ENCODE measurements at regions not wholly inside any gene's neighbourhood (a gene's known extent, or its start where the extent isn't known, plus 50 kb on each side); places are given as distances from the start of the nearest gene placed in this dataset.
A peak's percentile ranks its signal among the peaks of the same experiment; 100 is the strongest.

- no peak for DNase-seq
Measured at GRCh38 chr15:77557564-77557963, 75.1 kb downstream of the LINGO1 start.

GRCh38 chr15:77557144-77557543, 75.6 kb downstream of the LINGO1 start:
- DNase-seq: no peak

- DNase-seq: no peak
Measured at GRCh38 chr15:77556622-77557021, 76.1 kb downstream of the LINGO1 start.

- DNase-seq: no peak
Measured at GRCh38 chr15:77555232-77555631, 77.5 kb downstream of the LINGO1 start.

GRCh38 chr15:77554306-77555080, 78.2 kb downstream of the LINGO1 start:
- DNase-seq: no peak

- no peak for DNase-seq
Measured at GRCh38 chr15:77553695-77554094, 79.0 kb downstream of the LINGO1 start.

GRCh38 chr15:77553257-77553656, 79.5 kb downstream of the LINGO1 start:
- no peak for DNase-seq

GRCh38 chr15:77552066-77552465, 80.6 kb downstream of the LINGO1 start:
- DNase-seq: no peak

- DNase-seq: no peak
Measured at GRCh38 chr15:77550301-77551251, 82.1 kb downstream of the LINGO1 start.

GRCh38 chr15:77549576-77550288, 83.0 kb downstream of the LINGO1 start:
- DNase-seq: no peak

GRCh38 chr15:77548589-77549557, 83.8 kb downstream of the LINGO1 start:
- DNase-seq: no peak

- DNase-seq: no peak
Measured at GRCh38 chr15:77547801-77548588, 84.7 kb downstream of the LINGO1 start.

- no peak for DNase-seq
Measured at GRCh38 chr15:77546870-77547269, 85.8 kb downstream of the LINGO1 start.

GRCh38 chr15:77546050-77546501, 86.6 kb downstream of the LINGO1 start:
- no peak for DNase-seq

- no peak for DNase-seq
Measured at GRCh38 chr15:77545058-77545457, 87.7 kb downstream of the LINGO1 start.

GRCh38 chr15:77544162-77544561, 88.5 kb downstream of the LINGO1 start:
- no peak for DNase-seq

- DNase-seq: peak; percentile 70
Measured at GRCh38 chr15:77543159-77543882, 89.4 kb downstream of the LINGO1 start.

- no peak for DNase-seq
Measured at GRCh38 chr15:77542491-77543001, 90.2 kb downstream of the LINGO1 start.

GRCh38 chr15:77541421-77542181, 91.1 kb downstream of the LINGO1 start:
- no peak for DNase-seq
